Natural killer cell (primary cell): ENCODE measurements at regions not wholly inside any gene's neighbourhood (a gene's known extent, or its start where the extent isn't known, plus 50 kb on each side); places are given as distances from the start of the nearest gene placed in this dataset.
"Not testable (repeated sequence)": the region's sequence is repeated elsewhere in the genome, so short reads cannot be mapped to it uniquely, and the experiment has no call there.

Experiments
- ATAC-seq, 3 donors: fragments of 150-1000 bp in 2 of 3; fragments of 200-7000 bp in 1 of 3; cut with Tn5 transposase; 1 replicate in 1 of 3; 2 replicates in 2 of 3; pipeline ENCODE4 v1.10.0; 2021; ENCODE audit warnings: mild to moderate bottlenecking in 2 of 3, moderate library complexity in 2 of 3
- DNase-seq, 2 donors: peaks; one replicate each; pipeline versions ENCODE4 v3.0.0 to v3.0.0-alpha.2; 2013 to 2021; ENCODE audit warnings: mixed read lengths in 1 of 2
- H3K27ac ChIP-seq: one replicate; pipeline ENCODE4 v1.5.1; 2013; ENCODE audit warnings: mild to moderate bottlenecking, low read length
- H3K27me3 ChIP-seq: one replicate; pipeline ENCODE4 v1.6.1; 2013; ENCODE audit warnings: low read length; ENCODE audit not compliant: control insufficient read depth, insufficient read depth
- H3K36me3 ChIP-seq: one replicate; pipeline ENCODE4 v1.6.1; 2013; ENCODE audit warnings: low read length; ENCODE audit not compliant: control insufficient read depth, insufficient read depth
- H3K4me1 ChIP-seq: one replicate; pipeline ENCODE4 v1.6.1; 2013; ENCODE audit warnings: low read length; ENCODE audit not compliant: control insufficient read depth, insufficient read depth
- H3K4me3 ChIP-seq: one replicate; pipeline ENCODE4 v1.5.1; 2013; ENCODE audit warnings: low read length
- H3K9me3 ChIP-seq: one replicate; pipeline ENCODE4 v1.6.1; 2013; ENCODE audit warnings: low read length; ENCODE audit not compliant: control insufficient read depth, insufficient read depth
- H3K27ac Mint-ChIP-seq, 2 donors: one replicate each; pipeline ENCODE4 v1.8.0; 2022; ENCODE audit warnings: mild to moderate bottlenecking in 2 of 2, mixed read lengths in 2 of 2, moderate library complexity in 1 of 2
- H3K27me3 Mint-ChIP-seq, 2 donors: one replicate each; pipeline ENCODE4 v1.8.0; 2022; ENCODE audit warnings: low read depth in 2 of 2, mixed read lengths in 2 of 2
- H3K36me3 Mint-ChIP-seq: one replicate; pipeline ENCODE4 v1.8.0; 2022; ENCODE audit warnings: mixed read lengths
- H3K4me1 Mint-ChIP-seq, 2 donors: one replicate each; pipeline ENCODE4 v1.8.0; 2022; ENCODE audit warnings: mixed read lengths in 2 of 2
- H3K4me3 Mint-ChIP-seq: one replicate; pipeline ENCODE4 v1.8.0; 2022; ENCODE audit warnings: mild to moderate bottlenecking, moderate library complexity, mixed read lengths
- H3K9me3 Mint-ChIP-seq, 2 donors: one replicate each; pipeline ENCODE4 v1.8.0; 2022; ENCODE audit warnings: mixed read lengths in 2 of 2
- WGBS: methylation state at CpG from one replicate; pipeline ENCODE4 v1.1.7; 2013; ENCODE audit warnings: missing lambda C conversion rate; ENCODE audit not compliant: insufficient coverage; 5-methylcytosine and 5-hydroxymethylcytosine counted together
- intact Hi-C: fragments of 100-400 bp; cut with micrococcal nuclease; formaldehyde crosslinking; loops from one replicate; pipeline ENCODE4 v1.14.2; 2022
- TF ChIP-seq, protein P1 (sequence below): fragments of 200-600 bp; IDR thresholded peaks from one replicate; pipeline ENCODE4 v1.8.0; 2022; ENCODE audit warnings: antibody characterized with exemption

DNA sequence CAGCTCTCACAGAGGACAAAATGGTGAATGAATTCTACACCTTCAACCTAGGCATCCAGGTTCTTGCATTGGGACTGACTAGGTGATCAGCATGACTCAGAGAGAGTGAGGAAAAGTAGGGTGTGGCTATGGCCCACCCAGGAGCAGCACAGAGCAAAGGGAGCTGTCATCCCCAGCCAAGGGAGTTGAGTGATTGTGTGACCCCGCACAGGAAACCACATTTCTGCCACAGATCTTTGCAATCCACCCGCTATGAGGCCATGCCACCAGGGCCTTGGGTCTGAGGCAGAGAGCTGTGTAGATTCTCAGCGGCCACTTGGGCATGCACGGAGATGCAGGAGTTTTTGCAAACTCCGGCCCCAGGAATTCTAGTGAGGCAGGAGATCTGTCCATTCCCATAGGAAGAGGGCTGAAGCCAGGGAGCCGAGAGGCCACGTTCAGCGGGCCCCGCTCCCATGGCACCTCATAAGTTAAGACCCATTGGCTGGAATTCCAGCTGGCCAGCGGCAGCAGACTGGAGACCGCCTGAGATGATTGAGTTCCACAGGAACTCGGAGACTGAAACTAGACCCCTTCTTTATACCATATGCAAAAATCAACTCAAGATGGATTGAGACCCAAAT is 75.9 kb downstream of the NAA11 start:
- H3K27ac ChIP-seq, result no peak overlapping the region
- Mint-ChIP-seq H3K27ac (no peak overlapping the region), H3K9me3 (peaks cover 5 to 7% of the 10 kb centered on the region in 2 donors), H3K27me3 (no peaks in the 10 kb centered on the region), H3K36me3 (no peaks in the 10 kb centered on the region), H3K4me1 (peaks cover 9 to 13% of the 10 kb centered on the region in 2 donors), H3K4me3 (no peak overlapping the region)
- peak in 1 of 3 donors; percentile 54 for ATAC-seq
- DNase-seq, result no peak
- intact Hi-C loops, result no loop called here
- no peaks in the 10 kb centered on the region for H3K36me3 ChIP-seq
- no peaks in the 10 kb centered on the region for H3K27me3 ChIP-seq
- no peaks in the 10 kb centered on the region for H3K9me3 ChIP-seq
- peaks cover 5% of the 10 kb centered on the region for H3K4me1 ChIP-seq
- no peak overlapping the region for H3K4me3 ChIP-seq
- TF ChIP-seq, protein P1, sequence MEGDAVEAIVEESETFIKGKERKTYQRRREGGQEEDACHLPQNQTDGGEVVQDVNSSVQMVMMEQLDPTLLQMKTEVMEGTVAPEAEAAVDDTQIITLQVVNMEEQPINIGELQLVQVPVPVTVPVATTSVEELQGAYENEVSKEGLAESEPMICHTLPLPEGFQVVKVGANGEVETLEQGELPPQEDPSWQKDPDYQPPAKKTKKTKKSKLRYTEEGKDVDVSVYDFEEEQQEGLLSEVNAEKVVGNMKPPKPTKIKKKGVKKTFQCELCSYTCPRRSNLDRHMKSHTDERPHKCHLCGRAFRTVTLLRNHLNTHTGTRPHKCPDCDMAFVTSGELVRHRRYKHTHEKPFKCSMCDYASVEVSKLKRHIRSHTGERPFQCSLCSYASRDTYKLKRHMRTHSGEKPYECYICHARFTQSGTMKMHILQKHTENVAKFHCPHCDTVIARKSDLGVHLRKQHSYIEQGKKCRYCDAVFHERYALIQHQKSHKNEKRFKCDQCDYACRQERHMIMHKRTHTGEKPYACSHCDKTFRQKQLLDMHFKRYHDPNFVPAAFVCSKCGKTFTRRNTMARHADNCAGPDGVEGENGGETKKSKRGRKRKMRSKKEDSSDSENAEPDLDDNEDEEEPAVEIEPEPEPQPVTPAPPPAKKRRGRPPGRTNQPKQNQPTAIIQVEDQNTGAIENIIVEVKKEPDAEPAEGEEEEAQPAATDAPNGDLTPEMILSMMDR, result no peak
- 54% methylated on average over 12 of the region's 12 CpGs for WGBS

DNA sequence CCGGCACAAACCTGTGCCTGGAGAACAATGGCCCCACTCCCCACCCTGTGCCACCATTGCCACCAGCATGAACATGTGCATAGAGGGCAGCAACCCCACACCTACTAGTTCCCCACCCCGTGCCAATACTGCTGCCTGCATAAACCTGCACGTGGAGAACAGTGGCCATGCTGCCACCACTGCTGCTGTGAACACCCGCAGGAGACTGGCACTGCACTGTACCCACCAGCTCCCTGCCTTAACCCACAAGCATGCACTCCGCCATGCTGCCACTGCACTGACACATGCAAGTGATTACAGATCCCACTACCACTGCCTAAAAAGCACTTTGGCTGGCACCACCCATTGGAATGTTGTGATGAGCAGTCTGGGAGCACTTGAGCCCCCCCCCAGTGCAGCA is 77.3 kb downstream of the NAA11 start:
- intact Hi-C loops, result no loop called here
- Histone ChIP-seq H3K36me3 (no peaks in the 10 kb centered on the region), H3K4me3 (no peak overlapping the region), H3K9me3 (no peaks in the 10 kb centered on the region), H3K27ac (no peak overlapping the region), H3K27me3 (no peaks in the 10 kb centered on the region), H3K4me1 (peaks cover 5% of the 10 kb centered on the region)
- DNase-seq, result no peak
- Mint-ChIP-seq H3K4me3 (no peak overlapping the region), H3K9me3 (peaks cover 5 to 7% of the 10 kb centered on the region in 2 donors), H3K27me3 (no peaks in the 10 kb centered on the region), H3K4me1 (peaks cover 9 to 13% of the 10 kb centered on the region in 2 donors), H3K36me3 (no peaks in the 10 kb centered on the region), H3K27ac (no peak overlapping the region)
- no peak for ATAC-seq
- TF ChIP-seq, protein P1, result no peak
- WGBS, result 90% methylated on average over 5 of the region's 5 CpGs

DNA sequence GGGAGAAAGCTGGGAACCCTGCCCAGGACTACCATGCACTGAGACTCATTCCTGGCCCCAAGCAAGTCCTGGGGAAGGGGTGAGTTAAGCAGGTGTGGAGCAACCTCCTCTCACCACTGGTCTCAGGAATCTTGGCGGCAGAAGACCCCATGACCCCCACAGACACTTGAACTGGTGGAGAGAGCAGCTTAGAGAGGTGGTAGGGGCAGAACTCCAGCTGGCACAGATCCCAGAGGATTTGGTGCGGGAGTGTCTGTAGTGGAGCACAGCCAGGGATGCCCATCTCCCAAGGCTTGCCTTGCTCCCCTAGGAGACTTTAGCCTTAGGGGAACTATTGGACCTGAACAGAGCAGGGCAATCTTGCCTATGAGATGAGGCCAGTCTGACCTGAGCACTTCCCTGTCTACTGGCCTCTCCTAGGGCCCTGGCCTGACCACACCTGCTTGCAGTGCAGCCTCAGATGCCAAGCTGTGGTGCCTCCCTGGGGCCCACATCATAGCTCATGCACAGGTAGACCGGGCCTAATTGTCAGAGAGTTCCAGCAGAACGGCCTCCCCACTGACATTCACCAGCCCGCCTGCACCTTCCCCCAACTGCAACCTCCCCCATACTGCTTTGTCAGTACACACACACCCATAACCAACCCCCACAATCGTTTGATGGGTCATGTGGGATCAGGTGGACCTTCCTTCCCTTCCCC is 78.0 kb downstream of the NAA11 start:
- H3K4me3 Mint-ChIP-seq, result no peak overlapping the region
- H3K27ac Mint-ChIP-seq, result no peak overlapping the region
- WGBS, result 84% methylated on average over 5 of the region's 6 CpGs
- no peaks in the 10 kb centered on the region for H3K27me3 Mint-ChIP-seq
- H3K36me3 Mint-ChIP-seq, result no peaks in the 10 kb centered on the region
- Histone ChIP-seq H3K4me1 (peaks cover 5% of the 10 kb centered on the region), H3K27me3 (no peaks in the 10 kb centered on the region), H3K36me3 (no peaks in the 10 kb centered on the region), H3K4me3 (no peak overlapping the region), H3K9me3 (no peaks in the 10 kb centered on the region), H3K27ac (no peak overlapping the region)
- no peak for DNase-seq
- H3K4me1 Mint-ChIP-seq, result peaks cover 9 to 13% of the 10 kb centered on the region in 2 donors
- H3K9me3 Mint-ChIP-seq, result peaks cover 2 to 3% of the 10 kb centered on the region in 2 donors
- intact Hi-C loops, result no loop called here
- TF ChIP-seq, protein P1, result no peak
- no peak for ATAC-seq

DNA sequence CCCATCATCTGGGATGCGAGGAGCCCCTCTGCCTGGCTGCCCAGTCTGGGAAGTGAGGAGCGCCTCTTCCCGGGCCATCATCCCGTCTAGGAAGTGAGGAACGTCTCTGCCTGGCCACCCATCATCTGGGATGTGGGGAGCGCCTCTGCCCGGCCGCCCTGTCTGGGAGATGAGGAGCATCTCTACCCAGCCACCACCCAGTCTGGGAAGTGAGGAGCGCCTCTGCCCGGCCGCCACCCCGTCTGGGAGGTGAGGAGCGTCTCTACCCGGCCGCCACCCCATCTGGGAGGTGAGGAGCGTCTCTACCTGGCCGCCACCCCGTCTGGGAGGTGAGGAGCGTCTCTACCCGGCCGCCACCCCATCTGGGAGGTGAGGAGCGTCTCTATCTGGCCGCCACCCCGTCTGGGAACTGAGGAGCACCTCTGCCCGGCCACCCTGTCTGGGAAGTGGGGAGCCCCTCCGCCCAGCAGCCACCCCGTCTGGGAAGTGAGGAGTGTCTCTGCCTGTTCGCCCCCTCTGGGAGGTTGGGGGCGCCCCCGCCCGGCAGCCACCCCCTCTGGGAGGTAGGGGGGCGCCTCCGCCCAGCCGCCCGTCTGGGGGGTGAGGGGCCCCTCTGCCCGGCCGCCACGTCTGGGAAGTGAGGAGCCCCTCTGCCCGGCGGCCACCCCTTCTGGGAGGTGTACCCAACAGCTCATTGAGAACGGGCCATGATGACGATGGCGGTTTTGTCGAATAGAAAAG is 80.5 kb downstream of the NAA11 start:
- H3K4me1 ChIP-seq, DNase-seq, H3K27me3 Mint-ChIP-seq, intact Hi-C loops, H3K4me3 Mint-ChIP-seq, H3K9me3 Mint-ChIP-seq, H3K36me3 Mint-ChIP-seq, H3K27ac Mint-ChIP-seq, H3K36me3 ChIP-seq, ATAC-seq, H3K9me3 ChIP-seq, H3K27ac ChIP-seq, H3K27me3 ChIP-seq, H3K4me3 ChIP-seq: not testable (repeated sequence)
- WGBS, result 92% methylated on average over 40 of the region's 44 CpGs
- H3K4me1 Mint-ChIP-seq, result peaks cover 9 to 13% of the 10 kb centered on the region in 2 donors
